ENCODE measurements at regions not wholly inside any gene's neighbourhood (a gene's known extent, or its start where the extent isn't known, plus 50 kb on each side); places are given as distances from the start of the nearest gene placed in this dataset.

DNA sequence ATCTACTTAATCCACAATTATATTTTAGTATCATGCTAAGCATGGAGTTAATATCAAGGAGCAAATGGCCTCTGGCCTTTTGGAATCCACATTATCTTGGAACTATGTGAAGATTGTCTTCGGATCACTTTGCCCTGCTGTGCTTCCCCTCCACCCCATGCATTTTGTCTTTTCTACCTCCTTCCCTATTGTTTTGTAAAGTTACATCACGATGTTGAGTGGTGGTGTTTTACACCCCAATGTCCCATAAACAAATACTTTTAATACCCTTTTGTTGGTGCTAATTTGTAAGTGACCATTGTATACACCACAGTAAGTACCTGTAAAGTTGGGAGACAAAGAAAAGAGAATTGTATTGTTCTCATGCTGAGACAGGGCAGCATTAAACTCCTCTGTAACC lies 258.4 kb upstream of the ZNF717 start:
- TF ChIP-seq, protein P1, sequence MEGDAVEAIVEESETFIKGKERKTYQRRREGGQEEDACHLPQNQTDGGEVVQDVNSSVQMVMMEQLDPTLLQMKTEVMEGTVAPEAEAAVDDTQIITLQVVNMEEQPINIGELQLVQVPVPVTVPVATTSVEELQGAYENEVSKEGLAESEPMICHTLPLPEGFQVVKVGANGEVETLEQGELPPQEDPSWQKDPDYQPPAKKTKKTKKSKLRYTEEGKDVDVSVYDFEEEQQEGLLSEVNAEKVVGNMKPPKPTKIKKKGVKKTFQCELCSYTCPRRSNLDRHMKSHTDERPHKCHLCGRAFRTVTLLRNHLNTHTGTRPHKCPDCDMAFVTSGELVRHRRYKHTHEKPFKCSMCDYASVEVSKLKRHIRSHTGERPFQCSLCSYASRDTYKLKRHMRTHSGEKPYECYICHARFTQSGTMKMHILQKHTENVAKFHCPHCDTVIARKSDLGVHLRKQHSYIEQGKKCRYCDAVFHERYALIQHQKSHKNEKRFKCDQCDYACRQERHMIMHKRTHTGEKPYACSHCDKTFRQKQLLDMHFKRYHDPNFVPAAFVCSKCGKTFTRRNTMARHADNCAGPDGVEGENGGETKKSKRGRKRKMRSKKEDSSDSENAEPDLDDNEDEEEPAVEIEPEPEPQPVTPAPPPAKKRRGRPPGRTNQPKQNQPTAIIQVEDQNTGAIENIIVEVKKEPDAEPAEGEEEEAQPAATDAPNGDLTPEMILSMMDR (conservative IDR thresholded peaks at IDR 0.05; ENCODE audit: low read length): no peak
- no peak for TF ChIP-seq EZH2phosphoT487 (IDR thresholded peaks at IDR 0.05; ENCODE audit: borderline replicate concordance)

All from Loucy (cell line).